ENCODE measurements at regions not wholly inside any gene's neighbourhood (a gene's known extent, or its start where the extent isn't known, plus 50 kb on each side); places are given as distances from the start of the nearest gene placed in this dataset.
"Not testable (repeated sequence)": the region's sequence is repeated elsewhere in the genome, so short reads cannot be mapped to it uniquely, and the experiment has no call there.

- Histone ChIP-seq H3K27ac (no peak overlapping the region), H3K4me1 (ENCODE audit: insufficient read depth) (no peaks in the 10 kb centered on the region), H3K36me3 (no peaks in the 10 kb centered on the region), H3K27me3 (no peaks in the 10 kb centered on the region), H3K9me3 (no peaks in the 10 kb centered on the region), H3K4me3 (no peak overlapping the region)
- TF ChIP-seq POLR2A (IDR thresholded peaks at IDR 0.05) (no peak), EP300 (IDR thresholded peaks at IDR 0.05) (no peak)
- no peak for DNase-seq
- 69 to 88% (median 81%) methylated on average over 2 of the region's 2 CpGs for WGBS, 3 donors
- intact Hi-C loops (cut with DNase I), result no loop called here
Measured at GRCh38 chr13:59043016-59043415, 1120.7 kb downstream of the DIAPH3 start.

- H3K27ac ChIP-seq, result no peak overlapping the region
- H3K4me1 ChIP-seq (ENCODE audit: insufficient read depth), result no peaks in the 10 kb centered on the region
- intact Hi-C loops (cut with DNase I), result no loop called here
- DNase-seq, result no peak
- 65 to 78% (median 67%) methylated on average over 2 of the region's 2 CpGs for WGBS, 3 donors
- no peaks in the 10 kb centered on the region for H3K36me3 ChIP-seq
- TF ChIP-seq CTCF (IDR thresholded peaks at IDR 0.05) (no peak), EP300 (IDR thresholded peaks at IDR 0.05) (no peak), POLR2A (IDR thresholded peaks at IDR 0.05) (no peak)
- H3K9me3 ChIP-seq, result no peaks in the 10 kb centered on the region
- H3K4me3 ChIP-seq, result no peak overlapping the region
- H3K27me3 ChIP-seq, result no peaks in the 10 kb centered on the region
Measured at GRCh38 chr13:59047546-59047945, 1116.2 kb downstream of the DIAPH3 start.

GRCh38 chr13:59061621-59062020, 1102.1 kb downstream of the DIAPH3 start:
- Histone ChIP-seq H3K4me3 (no peak overlapping the region), H3K4me1 (ENCODE audit: insufficient read depth) (no peaks in the 10 kb centered on the region), H3K9me3 (no peaks in the 10 kb centered on the region), H3K27ac (no peak overlapping the region), H3K27me3 (no peaks in the 10 kb centered on the region), H3K36me3 (no peaks in the 10 kb centered on the region)
- WGBS, 3 donors, result 69 to 85% (median 72%) methylated on average over 1 of the region's 1 CpG
- no peak for TF ChIP-seq CTCF (IDR thresholded peaks at IDR 0.05)
- no peak for TF ChIP-seq EP300 (IDR thresholded peaks at IDR 0.05)
- DNase-seq, result no peak
- intact Hi-C loops (cut with DNase I), result no loop called here

- H3K4me3 ChIP-seq, result no peak overlapping the region
- intact Hi-C loops (cut with DNase I), result no loop called here
- 78 to 92% (median 87%) methylated on average over 1 of the region's 1 CpG for WGBS, 3 donors
Measured at GRCh38 chr13:59064042-59064441, 1099.7 kb downstream of the DIAPH3 start.

GRCh38 chr13:59076386-59076785, 1087.3 kb downstream of the DIAPH3 start:
- intact Hi-C loops (cut with DNase I), result not testable (repeated sequence)

More at GRCh38 chr13:59064042-59064441, 1099.7 kb downstream of the DIAPH3 start:
- no peak overlapping the region for H3K27ac ChIP-seq
- H3K27me3 ChIP-seq, result no peaks in the 10 kb centered on the region
- no peak for TF ChIP-seq CTCF (IDR thresholded peaks at IDR 0.05)
- TF ChIP-seq POLR2A (IDR thresholded peaks at IDR 0.05), result no peak
- no peak for TF ChIP-seq EP300 (IDR thresholded peaks at IDR 0.05)
- no peak for DNase-seq
- no peaks in the 10 kb centered on the region for H3K4me1 ChIP-seq (ENCODE audit: insufficient read depth)
- no peaks in the 10 kb centered on the region for H3K9me3 ChIP-seq
- H3K36me3 ChIP-seq, result no peaks in the 10 kb centered on the region

GRCh38 chr13:59086147-59086546, 1077.6 kb downstream of the DIAPH3 start:
- no peak for DNase-seq
- Histone ChIP-seq H3K4me1 (ENCODE audit: insufficient read depth) (no peaks in the 10 kb centered on the region), H3K27me3 (no peaks in the 10 kb centered on the region), H3K36me3 (no peaks in the 10 kb centered on the region), H3K9me3 (no peaks in the 10 kb centered on the region), H3K27ac (no peak overlapping the region), H3K4me3 (no peak overlapping the region)
- 56 to 85% (median 77%) methylated on average over 2 of the region's 2 CpGs for WGBS, 3 donors
- TF ChIP-seq POLR2A (IDR thresholded peaks at IDR 0.05) (no peak), EP300 (IDR thresholded peaks at IDR 0.05) (no peak), CTCF (IDR thresholded peaks at IDR 0.05) (no peak)
- intact Hi-C loops (cut with DNase I), result no loop called here

More at GRCh38 chr13:59076386-59076785, 1087.3 kb downstream of the DIAPH3 start:
- not testable (repeated sequence) for H3K27ac ChIP-seq; H3K4me1 ChIP-seq (ENCODE audit: insufficient read depth); H3K4me3 ChIP-seq; H3K36me3 ChIP-seq; H3K9me3 ChIP-seq; DNase-seq; H3K27me3 ChIP-seq
